OCI-LY7 (cell line): ENCODE measurements at regions not wholly inside any gene's neighbourhood (a gene's known extent, or its start where the extent isn't known, plus 50 kb on each side); places are given as distances from the start of the nearest gene placed in this dataset.

Source experiments
- BruUV-seq: library from RNA; stranded (reverse); fragments of 400-500 nt; replicated peaks from 2 replicates; lab custom pipeline; 2021; lab: Mats Ljungman, UMichigan
- CTCF ChIA-PET: fragments of 300-600 bp; sonication (Branson Sonifier 250); formaldehyde crosslinking; loops from one replicate; lab custom pipeline; 2022; ENCODE audit warnings: antibody characterized with exemption; ENCODE audit not compliant: unreplicated experiment; lab: Charles Lee
- POLR2A ChIA-PET: fragments of 300-600 bp; sonication (Branson Sonifier 250); formaldehyde crosslinking; loops from one replicate; lab custom pipeline; 2022; ENCODE audit warnings: antibody characterized with exemption; lab: Charles Lee
- DNase-seq: peaks from one replicate; pipeline ENCODE4 v3.0.0-alpha.2; 2015; ENCODE audit warnings: low spot score
- H2AFZ ChIP-seq: fragments of 200-600 bp; sonication (generic), shearing (Covaris generic); 2 replicates; pipeline ENCODE4 v1.6.1; 2014; ENCODE audit warnings: mild to moderate bottlenecking, antibody characterized with exemption, low read length, moderate library complexity
- H3K27ac ChIP-seq: fragments of 200-600 bp; sonication (generic); 2 replicates; pipeline ENCODE4 v1.5.1; 2014; ENCODE audit warnings: mixed run types, low read depth, mild to moderate bottlenecking, moderate library complexity, low read length, inconsistent platforms; ENCODE audit not compliant: poor library complexity, severe bottlenecking
- H3K36me3 ChIP-seq: fragments of 200-600 bp; sonication (generic); 2 replicates; pipeline ENCODE4 v1.6.1; 2014; ENCODE audit warnings: mild to moderate bottlenecking, antibody characterized with exemption, low read length, moderate library complexity, mixed read lengths; ENCODE audit not compliant: insufficient read depth
- H3K4me1 ChIP-seq: fragments of 200-600 bp; sonication (generic); 2 replicates; pipeline ENCODE4 v1.5.1; 2014; ENCODE audit warnings: mild to moderate bottlenecking, low read length; ENCODE audit not compliant: insufficient read depth, poor library complexity, severe bottlenecking
- H3K4me2 ChIP-seq: fragments of 200-600 bp; sonication (generic); 2 replicates; pipeline ENCODE4 v1.6.1; 2014; ENCODE audit warnings: mild to moderate bottlenecking, low read length
- H3K4me3 ChIP-seq: fragments of 200-600 bp; sonication (generic); 2 replicates; pipeline ENCODE4 v1.5.1; 2014; ENCODE audit warnings: mild to moderate bottlenecking, low read depth, low read length; ENCODE audit not compliant: poor library complexity, severe bottlenecking
- H3K79me2 ChIP-seq: fragments of 200-600 bp; sonication (generic); 2 replicates; pipeline ENCODE4 v1.6.1; 2016; ENCODE audit warnings: low read depth, mild to moderate bottlenecking, low read length, moderate library complexity, mixed read lengths; ENCODE audit not compliant: insufficient read depth
- H3K9me2 ChIP-seq: fragments of 200-600 bp; sonication (generic); 2 replicates; pipeline ENCODE4 v1.6.1; 2016; ENCODE audit warnings: mild to moderate bottlenecking, low read length, mixed read lengths; ENCODE audit not compliant: insufficient read depth
- H3K9me3 ChIP-seq: fragments of 200-600 bp; sonication (generic); 2 replicates; pipeline ENCODE4 v1.6.1; 2014; ENCODE audit warnings: mild to moderate bottlenecking, mixed run types, low read length, mixed read lengths
- H4K20me1 ChIP-seq: fragments of 200-600 bp; sonication (generic); 2 replicates; pipeline ENCODE4 v1.6.1; 2014; ENCODE audit warnings: mild to moderate bottlenecking, antibody characterized with exemption, low read length, moderate library complexity, mixed read lengths; ENCODE audit not compliant: insufficient read depth
- CTCF ChIP-seq: fragments of 200-600 bp; sonication (generic); conservative IDR thresholded peaks from 2 replicates; pipeline ENCODE4 v1.5.1; 2014; ENCODE audit warnings: mild to moderate bottlenecking, antibody characterized with exemption, low read length, moderate library complexity, mixed read lengths
- EZH2phosphoT487 ChIP-seq: fragments of 200-600 bp; sonication (generic); IDR thresholded peaks from 2 replicates; pipeline ENCODE4 v1.6.1; 2018; ENCODE audit warnings: low read depth, borderline replicate concordance, mild to moderate bottlenecking, mixed run types, antibody characterized with exemption, low read length, moderate library complexity, mixed read lengths
- intact Hi-C: fragments of 100-400 bp; cut with micrococcal nuclease; formaldehyde crosslinking; loops from one replicate; pipeline ENCODE4 v1.10.0; 2022; ENCODE audit not compliant: unreplicated experiment

GRCh38 chr7:110386913-110387312 is 704.0 kb upstream of the LRRN3 start:
- no TSS peak for BruUV-seq
- intact Hi-C loops, result no loop called here
- Histone ChIP-seq H3K4me1 (no peaks in the 10 kb centered on the region), H2AFZ (no peak overlapping the region), H3K4me2 (no peak overlapping the region), H3K27ac (no peak overlapping the region), H3K9me3 (no peaks in the 10 kb centered on the region), H4K20me1 (no peaks in the 10 kb centered on the region), H3K36me3 (no peaks in the 10 kb centered on the region), H3K4me3 (no peak overlapping the region), H3K79me2 (no peaks in the 10 kb centered on the region), H3K9me2 (no peaks in the 10 kb centered on the region)
- DNase-seq, result no peak
- TF ChIP-seq EZH2phosphoT487 (no peak), CTCF (no peak)
- ChIA-PET POLR2A (no interaction called here), CTCF (no interaction called here)

GRCh38 chr7:110387689-110388088 is 703.2 kb upstream of the LRRN3 start:
- Histone ChIP-seq H3K36me3 (no peaks in the 10 kb centered on the region), H3K27ac (no peak overlapping the region), H3K79me2 (no peaks in the 10 kb centered on the region), H4K20me1 (no peaks in the 10 kb centered on the region), H3K4me3 (no peak overlapping the region), H3K9me3 (no peaks in the 10 kb centered on the region), H3K4me2 (no peak overlapping the region), H2AFZ (no peak overlapping the region), H3K4me1 (no peaks in the 10 kb centered on the region), H3K9me2 (no peaks in the 10 kb centered on the region)
- TF ChIP-seq EZH2phosphoT487 (no peak), CTCF (no peak)
- no TSS peak for BruUV-seq
- ChIA-PET POLR2A (no interaction called here), CTCF (no interaction called here)
- intact Hi-C loops, result no loop called here
- DNase-seq, result no peak

GRCh38 chr7:110388457-110388856 is 702.5 kb upstream of the LRRN3 start:
- POLR2A ChIA-PET, result interaction anchor here (1.3 kb wide), 1 partner anchor 11 kb away, joined by 4 read pairs; no protein-coding TSS in a partner anchor
- CTCF ChIA-PET, result no interaction called here
- H3K36me3 ChIP-seq, result no peaks in the 10 kb centered on the region
- no peak for DNase-seq
- H3K9me2 ChIP-seq, result no peaks in the 10 kb centered on the region
- intact Hi-C loops, result no loop called here
- H3K4me3 ChIP-seq, result no peak overlapping the region
- no TSS peak for BruUV-seq
- H2AFZ ChIP-seq, result no peak overlapping the region
- H3K4me1 ChIP-seq, result no peaks in the 10 kb centered on the region
- H3K27ac ChIP-seq, result no peak overlapping the region
- H3K79me2 ChIP-seq, result no peaks in the 10 kb centered on the region
- H3K9me3 ChIP-seq, result no peaks in the 10 kb centered on the region
- no peak overlapping the region for H3K4me2 ChIP-seq
- no peaks in the 10 kb centered on the region for H4K20me1 ChIP-seq
- TF ChIP-seq EZH2phosphoT487 (no peak), CTCF (no peak)
